ENCODE measurements at regions not wholly inside any gene's neighbourhood (a gene's known extent, or its start where the extent isn't known, plus 50 kb on each side); places are given as distances from the start of the nearest gene placed in this dataset.

GRCh38 chr3:23044463-23044862, 158.7 kb upstream of the UBE2E2 start:
- no peak for DNase-seq (ENCODE audit: low read depth)
- no peak overlapping the region for H3K4me3 ChIP-seq (ENCODE audit: low read depth, low read length)
- TF ChIP-seq CTCF (IDR thresholded peaks at IDR 0.05; ENCODE audit: control insufficient read depth, extremely low read depth, insufficient read depth) = no peak

GRCh38 chr3:23046536-23046935, 156.6 kb upstream of the UBE2E2 start:
- TF ChIP-seq CTCF (IDR thresholded peaks at IDR 0.05; ENCODE audit: control insufficient read depth, extremely low read depth, insufficient read depth) = no peak
- H3K4me3 ChIP-seq (ENCODE audit: low read depth, low read length) = no peak overlapping the region
- DNase-seq (ENCODE audit: low read depth) = no peak

- no peak for DNase-seq (ENCODE audit: low read depth)
- no peak for TF ChIP-seq CTCF (IDR thresholded peaks at IDR 0.05; ENCODE audit: control insufficient read depth, extremely low read depth, insufficient read depth)
- no peak overlapping the region for H3K4me3 ChIP-seq (ENCODE audit: low read depth, low read length)
Observed at GRCh38 chr3:23051240-23052140, 151.6 kb upstream of the UBE2E2 start.

GRCh38 chr3:23052208-23052607, 150.9 kb upstream of the UBE2E2 start:
- no peak for DNase-seq (ENCODE audit: low read depth)
- TF ChIP-seq CTCF (IDR thresholded peaks at IDR 0.05; ENCODE audit: control insufficient read depth, extremely low read depth, insufficient read depth) = no peak
- no peak overlapping the region for H3K4me3 ChIP-seq (ENCODE audit: low read depth, low read length)

GRCh38 chr3:23052620-23053019, 150.5 kb upstream of the UBE2E2 start:
- no peak for TF ChIP-seq CTCF (IDR thresholded peaks at IDR 0.05; ENCODE audit: control insufficient read depth, extremely low read depth, insufficient read depth)
- DNase-seq (ENCODE audit: low read depth) = no peak
- no peak overlapping the region for H3K4me3 ChIP-seq (ENCODE audit: low read depth, low read length)

- DNase-seq (ENCODE audit: low read depth) = no peak
- H3K4me3 ChIP-seq (ENCODE audit: low read depth, low read length) = no peak overlapping the region
- TF ChIP-seq CTCF (IDR thresholded peaks at IDR 0.05; ENCODE audit: control insufficient read depth, extremely low read depth, insufficient read depth) = no peak
Observed at GRCh38 chr3:23055733-23056376, 147.3 kb upstream of the UBE2E2 start.

All from LNCaP clone FGC (cell line).